ENCODE measurements at regions not wholly inside any gene's neighbourhood (a gene's known extent, or its start where the extent isn't known, plus 50 kb on each side); places are given as distances from the start of the nearest gene placed in this dataset.
"Not testable (repeated sequence)": the region's sequence is repeated elsewhere in the genome, so short reads cannot be mapped to it uniquely, and the experiment has no call there.

GRCh38 chr9:85487872-85488271, 253.9 kb downstream of the AGTPBP1 start:
- DNase-seq, result no peak

DNA sequence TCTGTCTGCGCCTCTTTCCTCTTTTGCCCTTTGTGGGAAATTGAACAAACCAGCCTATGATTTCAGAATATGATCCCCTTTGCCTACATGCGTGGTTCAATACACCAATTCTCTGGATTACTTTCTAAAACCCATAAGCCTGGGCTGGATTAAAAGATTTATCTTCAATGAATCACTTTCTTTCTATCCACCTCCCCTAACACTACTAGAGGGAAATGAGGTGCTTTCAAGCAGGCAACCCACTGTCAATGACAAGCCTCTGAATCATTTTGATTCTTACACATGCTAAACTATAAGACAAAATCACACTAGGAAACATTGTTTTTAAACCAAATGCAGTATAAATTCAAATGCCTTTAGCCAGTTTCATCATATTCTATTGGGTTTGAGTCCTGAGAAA, 257.5 kb downstream of the AGTPBP1 start:
- no peak for DNase-seq

GRCh38 chr9:85483208-85483607, 258.5 kb downstream of the AGTPBP1 start:
- no peak for DNase-seq

- no peak for DNase-seq
Measured at GRCh38 chr9:85479305-85479704, 262.4 kb downstream of the AGTPBP1 start.

DNA sequence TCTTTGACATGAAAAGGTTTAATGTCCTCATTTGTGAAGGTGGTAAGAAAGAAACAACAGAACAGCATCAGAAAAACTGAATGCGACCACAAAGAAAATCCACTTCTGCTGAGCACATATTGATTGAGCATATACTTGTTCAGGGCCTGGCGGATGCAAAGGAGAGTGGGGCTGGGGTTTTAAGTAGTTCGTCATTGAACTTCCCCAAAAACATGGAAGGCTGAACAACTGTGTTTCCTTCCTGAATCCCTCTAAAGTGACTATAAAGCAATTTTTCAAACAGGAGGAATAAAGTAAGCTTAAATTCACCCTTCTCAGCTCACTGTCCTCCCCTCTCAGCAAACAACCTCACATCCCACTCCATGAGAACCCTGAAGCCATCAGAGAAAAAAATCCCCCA, 262.9 kb downstream of the AGTPBP1 start:
- no peak for DNase-seq

GRCh38 chr9:85474896-85475295, 266.9 kb downstream of the AGTPBP1 start:
- DNase-seq, result not testable (repeated sequence)

- no peak for DNase-seq
Measured at GRCh38 chr9:85471791-85472190, 270.0 kb downstream of the AGTPBP1 start.

- no peak for DNase-seq
Measured at GRCh38 chr9:85469041-85469440, 272.7 kb downstream of the AGTPBP1 start.

- no peak for DNase-seq
Measured at GRCh38 chr9:85466834-85467233, 274.9 kb downstream of the AGTPBP1 start.

DNA sequence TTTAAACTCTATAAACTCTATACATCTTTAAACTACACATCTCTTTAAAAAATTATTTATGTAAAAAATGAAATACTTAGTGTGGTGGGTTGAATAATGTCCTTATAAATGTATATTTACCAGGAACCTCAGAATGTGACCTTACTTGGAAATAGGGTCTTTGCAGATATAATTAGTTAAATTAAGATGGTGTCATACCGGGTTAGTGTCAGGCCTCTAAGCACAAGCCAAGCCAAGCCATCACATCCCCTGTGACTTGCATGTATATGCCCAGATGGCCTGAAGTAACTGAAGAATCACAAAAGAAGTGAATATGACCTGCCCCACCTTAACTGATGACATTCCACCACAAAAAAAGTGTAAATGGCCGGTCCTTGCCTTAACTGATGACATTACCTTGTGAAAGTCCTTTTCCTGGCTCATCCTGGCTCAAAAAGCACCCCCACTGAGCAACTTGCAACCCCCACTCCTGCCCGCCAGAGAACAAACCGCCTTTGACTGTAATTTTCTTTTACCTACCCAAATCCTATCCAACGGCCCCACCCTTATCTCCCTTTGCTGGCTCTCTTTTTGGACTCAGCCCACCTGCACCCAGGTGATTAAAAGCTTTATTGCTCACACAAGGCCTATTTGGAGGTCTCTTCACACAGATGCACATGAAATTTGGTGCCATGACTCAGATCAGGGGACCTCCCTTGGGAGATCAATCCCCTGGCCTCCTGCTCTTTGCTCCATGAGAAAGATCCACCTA, 283.5 kb downstream of the AGTPBP1 start:
- not testable (repeated sequence) for DNase-seq

DNA sequence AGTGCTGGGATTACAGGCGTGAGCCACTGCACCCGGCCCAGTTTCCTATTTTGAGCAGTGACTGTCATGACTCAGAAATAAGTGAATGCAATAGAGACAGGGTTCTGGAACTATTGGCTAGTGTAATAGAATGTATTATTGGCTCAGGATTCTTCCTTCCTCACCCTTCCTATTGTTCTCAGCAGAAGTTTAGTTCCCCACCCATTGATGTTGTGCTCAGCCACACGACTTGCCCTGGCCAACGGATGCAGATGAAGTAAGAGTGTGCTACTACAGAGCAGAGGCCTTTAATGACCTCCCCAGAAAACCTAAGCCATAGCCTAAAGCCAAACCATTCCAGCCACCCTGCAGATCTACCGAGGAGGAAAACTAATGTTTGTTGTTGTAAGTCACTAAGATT, 287.9 kb downstream of the AGTPBP1 start:
- no peak for DNase-seq

- DNase-seq, result no peak
Measured at GRCh38 chr9:85452841-85453240, 288.9 kb downstream of the AGTPBP1 start.

GRCh38 chr9:85451680-85452079, 290.1 kb downstream of the AGTPBP1 start:
- no peak for DNase-seq

DNA sequence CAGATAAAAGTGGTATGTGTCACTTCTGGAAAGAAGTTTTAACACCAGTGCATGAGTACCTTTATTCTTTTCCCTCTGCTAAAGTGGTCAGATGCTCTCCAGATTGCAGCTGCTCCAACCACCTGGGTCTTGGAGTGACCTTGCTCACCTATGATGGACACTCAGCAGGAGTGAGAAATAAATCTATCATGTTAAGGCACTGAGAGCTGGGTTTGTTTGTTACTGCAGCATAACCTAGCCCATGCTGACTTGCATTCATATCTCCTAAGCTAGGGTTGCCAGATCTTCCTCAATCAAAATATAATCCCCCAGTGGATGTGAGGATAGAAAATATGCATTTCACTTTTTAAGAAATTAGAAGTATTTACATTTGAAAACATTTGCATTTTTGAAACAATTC, 295.9 kb downstream of the AGTPBP1 start:
- no peak for DNase-seq

- no peak for DNase-seq
Measured at GRCh38 chr9:85444243-85444642, 297.5 kb downstream of the AGTPBP1 start.

DNA sequence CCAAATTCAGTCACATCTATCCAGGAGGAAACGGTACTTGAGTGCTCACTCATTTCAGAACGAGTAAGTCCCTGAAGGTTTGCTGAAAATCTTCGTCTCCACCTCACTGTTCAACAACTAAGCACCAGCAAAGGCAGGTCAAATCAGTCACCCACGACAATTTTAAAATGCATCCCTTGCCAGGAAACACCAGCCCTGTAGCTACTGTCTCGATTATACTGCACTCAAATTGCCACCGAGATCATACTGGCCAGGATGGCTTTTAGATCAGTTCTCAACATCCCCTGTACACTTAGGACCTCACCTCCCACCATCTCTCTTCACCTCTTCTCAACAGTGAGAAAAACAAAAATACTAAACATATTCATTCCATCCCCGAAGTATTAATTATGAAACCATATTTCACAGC, 298.6 kb downstream of the AGTPBP1 start:
- DNase-seq, result no peak

- DNase-seq, result no peak
Measured at GRCh38 chr9:85439791-85440190, 302.0 kb downstream of the AGTPBP1 start.

DNA sequence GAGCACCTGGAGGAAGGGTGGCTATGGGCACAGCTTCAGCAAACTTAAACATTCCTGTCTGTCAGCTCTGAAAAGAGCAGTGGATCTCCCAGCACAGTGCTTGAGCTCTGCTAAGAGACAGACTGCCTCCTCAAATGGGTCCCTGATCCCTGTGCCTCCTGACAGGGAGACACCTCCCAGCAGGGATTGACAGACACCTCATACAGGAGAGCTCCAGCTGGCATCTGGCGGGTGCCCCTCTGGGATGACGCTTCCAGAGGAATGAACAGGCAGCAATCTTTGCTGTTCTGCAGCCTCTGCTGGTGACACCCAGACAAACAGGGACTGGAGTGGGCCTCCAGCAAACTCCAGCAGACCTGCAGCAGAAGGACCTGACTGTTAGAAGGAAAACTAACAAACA, 307.8 kb downstream of the AGTPBP1 start:
- DNase-seq, result not testable (repeated sequence)

DNA sequence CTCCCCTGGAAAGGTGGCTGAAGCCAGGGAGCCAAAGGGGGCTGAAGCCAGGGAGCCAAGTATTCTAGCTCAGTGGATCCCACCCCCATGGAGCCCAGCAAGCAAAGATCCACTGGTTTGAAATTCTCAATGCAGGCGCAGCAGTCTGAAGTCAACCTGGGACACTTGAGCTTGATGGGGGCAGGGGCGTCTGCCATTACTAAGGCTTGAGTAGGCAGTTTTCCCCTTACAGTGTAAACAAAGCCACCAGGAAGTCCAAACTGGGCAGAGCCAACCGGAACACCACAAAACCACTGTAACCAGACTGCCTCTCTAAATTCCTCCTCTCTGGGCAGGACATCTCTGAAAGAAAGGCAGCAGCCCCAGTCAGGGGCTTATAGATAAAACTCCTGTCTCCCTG, 308.2 kb downstream of the AGTPBP1 start:
- DNase-seq, result not testable (repeated sequence)

GRCh38 chr9:85433046-85433445, 308.7 kb downstream of the AGTPBP1 start:
- DNase-seq, result no peak

DNA sequence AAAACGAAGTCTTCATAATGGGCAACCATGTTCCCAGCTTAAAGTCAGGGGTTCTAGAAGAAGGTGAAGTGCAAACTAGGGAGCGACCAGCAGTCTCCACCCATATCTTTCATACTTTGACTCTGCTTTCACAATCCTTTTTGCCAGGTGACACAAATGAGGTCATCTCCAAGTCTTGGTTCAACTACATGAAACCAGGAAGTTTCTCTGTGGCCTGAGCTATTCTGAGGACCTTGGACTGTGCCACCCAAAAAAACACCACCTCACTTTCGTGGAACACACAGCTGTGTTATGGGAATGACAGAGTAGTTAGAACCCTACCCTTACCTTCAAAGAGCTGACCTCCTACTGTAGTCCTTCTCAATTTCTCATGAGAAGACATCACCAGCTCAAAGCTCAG, 309.2 kb downstream of the AGTPBP1 start:
- DNase-seq, result no peak

DNA sequence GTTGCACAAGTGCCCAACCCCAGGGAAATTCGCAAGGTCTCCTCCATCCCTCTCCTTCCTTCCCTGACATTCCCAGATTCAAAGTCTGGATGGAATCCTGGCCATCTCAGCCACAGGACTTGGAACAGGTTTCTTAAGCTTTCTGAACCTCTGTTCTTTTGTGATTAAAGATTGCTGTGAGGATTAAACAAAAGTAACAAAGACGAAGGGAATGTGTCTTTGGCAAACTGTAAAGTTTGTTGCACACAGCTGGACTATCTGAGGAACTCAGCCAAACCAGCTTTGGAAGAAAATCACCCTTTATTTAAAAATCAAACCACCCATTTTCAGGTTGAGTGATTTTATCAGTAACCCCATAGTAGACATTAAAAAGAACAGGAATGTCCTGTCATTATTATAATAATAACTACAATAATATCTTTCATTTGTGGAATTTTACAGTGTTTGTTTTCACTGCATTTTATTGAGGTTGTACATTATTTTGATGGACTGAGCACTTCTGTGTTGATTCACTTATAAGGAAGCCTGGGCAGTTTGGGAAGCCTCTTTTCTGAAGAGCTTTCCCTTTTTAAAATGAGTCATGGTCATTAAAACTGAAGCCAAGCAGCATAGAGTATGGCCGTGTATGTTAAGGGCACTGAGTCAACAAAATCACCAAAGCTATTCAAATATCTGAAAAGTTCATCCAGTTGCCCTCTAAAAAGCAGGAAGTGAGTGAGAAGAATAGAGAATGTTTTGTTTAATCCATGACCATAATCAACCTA, 310.2 kb downstream of the AGTPBP1 start:
- no peak for DNase-seq

DNA sequence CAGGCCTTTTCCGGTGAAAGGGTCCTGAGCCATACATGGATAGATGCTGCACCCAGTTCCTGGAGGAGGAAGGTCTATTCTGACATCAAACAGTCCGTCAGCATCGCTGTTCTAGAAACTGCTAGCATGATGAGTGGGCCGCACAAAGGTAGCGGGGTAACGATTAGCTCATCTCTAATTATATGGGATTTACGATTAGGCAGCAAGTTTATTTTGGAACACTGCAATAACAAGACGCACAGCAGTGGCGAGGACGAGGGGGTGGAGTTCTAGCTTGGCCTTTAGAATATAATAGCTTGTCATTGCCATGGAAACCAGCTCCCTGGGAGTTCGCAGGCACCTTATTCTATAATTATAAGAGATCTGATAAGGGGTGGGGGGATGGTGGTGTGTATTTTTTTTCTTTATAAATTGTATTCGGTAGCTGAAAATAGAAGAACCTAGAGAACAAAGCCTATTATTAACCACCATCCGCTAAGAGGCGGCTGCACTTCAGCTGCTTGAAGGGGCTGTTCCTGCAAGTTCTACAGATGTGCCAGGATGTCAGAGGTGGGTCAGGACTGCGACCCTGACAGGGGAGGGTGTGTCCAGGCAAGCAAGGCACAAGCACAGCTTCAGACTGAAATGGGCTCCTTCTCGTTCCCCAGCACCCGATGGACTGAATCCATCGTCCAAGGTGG, 311.0 kb downstream of the AGTPBP1 start:
- no peak for DNase-seq

GRCh38 chr9:85428230-85428629, 313.5 kb downstream of the AGTPBP1 start:
- DNase-seq, result no peak
